Thyroid gland (tissue), 4 donors: ENCODE measurements at regions not wholly inside any gene's neighbourhood (a gene's known extent, or its start where the extent isn't known, plus 50 kb on each side); places are given as distances from the start of the nearest gene placed in this dataset.

Experiments used
- DNase-seq, 2 donors: peaks; one replicate each; pipeline ENCODE4 v3.0.0-alpha.2; 2019
- H3K27ac ChIP-seq, 3 donors: fragments of 200-600 bp; sonication (generic); 1 replicate in 2 of 3; 2 replicates in 1 of 3; pipeline ENCODE4 v1.5.1; 2016 to 2019; ENCODE audit warnings: mild to moderate bottlenecking in 1 of 3, moderate library complexity in 1 of 3
- H3K27me3 ChIP-seq: fragments of 200-600 bp; sonication (generic); one replicate; pipeline ENCODE4 v1.5.1; 2019
- H3K36me3 ChIP-seq, 2 donors: fragments of 200-600 bp; sonication (generic); one replicate each; pipeline ENCODE4 v1.5.1; 2016 to 2019
- H3K4me1 ChIP-seq, 2 donors: fragments of 200-600 bp; sonication (generic); one replicate each; pipeline ENCODE4 v1.5.1; 2017 to 2019
- H3K4me3 ChIP-seq, 3 donors: fragments of 200-600 bp; sonication (generic); replicated peaks in 1 of 3; 1 replicate in 2 of 3; 2 replicates in 1 of 3; pipeline ENCODE4 v1.5.1; 2016; ENCODE audit warnings: mild to moderate bottlenecking in 1 of 3
- H3K9me3 ChIP-seq: fragments of 200-600 bp; sonication (generic); one replicate; pipeline ENCODE4 v1.5.1; 2017
- POLR2A ChIP-seq, 2 donors: fragments of 450-650 bp; IDR thresholded peaks; one replicate each; pipeline ENCODE4 v1.6.1; 2017; ENCODE audit warnings: antibody characterized with exemption in 2 of 2, mild to moderate bottlenecking in 2 of 2, moderate library complexity in 1 of 2
- WGBS, 2 donors: methylation state at CpG; one replicate each; pipeline ENCODE4 v1.1.5; 2017; 5-methylcytosine and 5-hydroxymethylcytosine counted together
- intact Hi-C: fragments of 100-400 bp; cut with DNase I; formaldehyde crosslinking; loops from one replicate; pipeline ENCODE4 v1.15.1; 2023
- TF ChIP-seq, protein P1 (sequence below), 6 experiments: fragments of 200-600 bp in 3 of 6; fragments of 450-650 bp in 3 of 6; sonication (generic) in 3 of 6; IDR thresholded peaks; one replicate each; pipeline ENCODE4 v1.5.1; 2016 to 2019; ENCODE audit warnings: antibody characterized with exemption in 6 of 6, mild to moderate bottlenecking in 2 of 6, inconsistent platforms in 1 of 6, moderate library complexity in 1 of 6

DNA sequence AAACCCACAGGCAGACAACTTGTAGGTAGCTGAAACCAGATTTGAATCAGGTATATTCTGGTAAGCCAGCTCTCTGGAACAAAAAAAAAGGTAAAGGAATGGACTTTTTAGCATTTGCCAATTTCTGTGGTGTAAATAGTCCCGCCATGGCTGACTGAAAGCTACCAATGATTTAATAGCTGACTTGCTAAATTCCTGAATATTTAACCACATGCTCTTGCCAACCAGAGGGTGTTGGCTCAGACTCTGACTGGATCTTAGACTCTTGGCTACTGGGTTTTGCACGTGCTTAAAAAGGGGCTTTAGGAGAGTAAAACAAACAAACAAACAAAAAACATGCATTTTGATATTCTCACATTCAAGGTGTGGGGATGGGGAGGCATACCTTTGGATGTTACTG, 600.0 kb upstream of the CDH4 start:
- intact Hi-C loops = no loop called here
- Histone ChIP-seq H3K4me3 (no peak overlapping the region), H3K36me3 (no peaks in the 10 kb centered on the region), H3K27me3 (no peaks in the 10 kb centered on the region), H3K4me1 (no peaks in the 10 kb centered on the region), H3K27ac (no peak overlapping the region), H3K9me3 (no peaks in the 10 kb centered on the region)
- WGBS, 2 donors = 75% methylated on average over 2 of the region's 2 CpGs
- no peak for TF ChIP-seq POLR2A (IDR thresholded peaks at IDR 0.05)
- DNase-seq = no peak

DNA sequence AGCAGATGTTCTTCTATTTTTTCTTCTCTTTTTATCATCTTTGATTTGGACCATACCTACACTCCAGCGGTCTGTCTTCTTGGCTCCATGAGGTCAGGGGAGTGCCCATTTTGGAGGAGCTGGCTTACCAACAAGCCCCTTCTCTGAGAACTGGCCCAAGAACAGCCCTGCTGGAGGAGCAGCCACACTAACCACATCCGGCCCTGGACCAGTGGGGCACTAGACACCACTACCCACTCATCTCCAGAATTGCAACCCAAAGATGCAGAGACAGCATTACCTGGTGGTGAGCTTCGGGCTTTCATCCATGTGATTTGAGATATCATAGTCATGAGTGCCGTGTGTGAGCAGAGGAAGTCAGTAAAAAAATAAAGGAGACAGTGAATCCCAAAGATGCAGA, 599.4 kb upstream of the CDH4 start:
- Histone ChIP-seq H3K27ac (no peak overlapping the region), H3K4me3 (no peak overlapping the region), H3K9me3 (no peaks in the 10 kb centered on the region), H3K4me1 (no peaks in the 10 kb centered on the region), H3K27me3 (no peaks in the 10 kb centered on the region), H3K36me3 (no peaks in the 10 kb centered on the region)
- intact Hi-C loops = no loop called here
- 86 to 95% methylated on average over 4 of the region's 4 CpGs for WGBS, 2 donors
- TF ChIP-seq, protein P1, sequence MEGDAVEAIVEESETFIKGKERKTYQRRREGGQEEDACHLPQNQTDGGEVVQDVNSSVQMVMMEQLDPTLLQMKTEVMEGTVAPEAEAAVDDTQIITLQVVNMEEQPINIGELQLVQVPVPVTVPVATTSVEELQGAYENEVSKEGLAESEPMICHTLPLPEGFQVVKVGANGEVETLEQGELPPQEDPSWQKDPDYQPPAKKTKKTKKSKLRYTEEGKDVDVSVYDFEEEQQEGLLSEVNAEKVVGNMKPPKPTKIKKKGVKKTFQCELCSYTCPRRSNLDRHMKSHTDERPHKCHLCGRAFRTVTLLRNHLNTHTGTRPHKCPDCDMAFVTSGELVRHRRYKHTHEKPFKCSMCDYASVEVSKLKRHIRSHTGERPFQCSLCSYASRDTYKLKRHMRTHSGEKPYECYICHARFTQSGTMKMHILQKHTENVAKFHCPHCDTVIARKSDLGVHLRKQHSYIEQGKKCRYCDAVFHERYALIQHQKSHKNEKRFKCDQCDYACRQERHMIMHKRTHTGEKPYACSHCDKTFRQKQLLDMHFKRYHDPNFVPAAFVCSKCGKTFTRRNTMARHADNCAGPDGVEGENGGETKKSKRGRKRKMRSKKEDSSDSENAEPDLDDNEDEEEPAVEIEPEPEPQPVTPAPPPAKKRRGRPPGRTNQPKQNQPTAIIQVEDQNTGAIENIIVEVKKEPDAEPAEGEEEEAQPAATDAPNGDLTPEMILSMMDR (IDR thresholded peaks at IDR 0.05) = no peak
- TF ChIP-seq POLR2A (IDR thresholded peaks at IDR 0.05) = no peak
- DNase-seq = no peak

DNA sequence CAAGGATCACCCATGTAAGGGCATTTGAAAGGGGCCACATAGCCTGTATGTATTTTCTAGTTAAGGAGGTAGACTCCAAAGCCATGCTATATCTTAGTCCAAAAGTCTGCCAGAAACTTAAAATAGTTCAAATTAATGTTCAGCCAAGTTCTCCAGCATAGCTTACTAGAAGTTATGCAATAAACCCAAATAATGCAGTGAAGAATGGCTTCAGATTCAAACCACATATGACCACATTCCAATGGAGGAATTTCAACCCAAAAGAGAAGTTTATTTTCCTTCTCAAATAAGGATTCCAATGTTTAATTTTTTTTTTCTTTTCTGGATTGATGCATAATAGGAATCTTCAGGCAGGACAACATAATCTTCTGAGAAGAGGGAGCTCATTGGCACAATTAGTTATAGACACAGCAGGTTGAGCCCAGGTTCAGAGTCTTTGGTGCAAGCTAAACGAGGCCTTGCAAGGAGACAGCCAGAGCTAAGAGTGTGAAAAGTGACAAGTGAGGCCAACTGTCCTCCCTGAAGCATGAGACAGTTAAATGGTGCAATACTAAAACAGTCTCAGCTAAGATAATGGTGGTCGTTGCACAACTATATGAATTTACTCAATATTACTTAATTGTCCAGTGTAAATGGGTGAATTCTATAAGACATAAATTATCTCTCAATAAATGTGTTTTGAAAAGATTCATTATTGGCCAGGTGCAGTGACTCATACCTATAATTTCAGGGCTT, 598.8 kb upstream of the CDH4 start:
- Histone ChIP-seq H3K36me3 (no peaks in the 10 kb centered on the region), H3K27ac (no peak overlapping the region)

DNA sequence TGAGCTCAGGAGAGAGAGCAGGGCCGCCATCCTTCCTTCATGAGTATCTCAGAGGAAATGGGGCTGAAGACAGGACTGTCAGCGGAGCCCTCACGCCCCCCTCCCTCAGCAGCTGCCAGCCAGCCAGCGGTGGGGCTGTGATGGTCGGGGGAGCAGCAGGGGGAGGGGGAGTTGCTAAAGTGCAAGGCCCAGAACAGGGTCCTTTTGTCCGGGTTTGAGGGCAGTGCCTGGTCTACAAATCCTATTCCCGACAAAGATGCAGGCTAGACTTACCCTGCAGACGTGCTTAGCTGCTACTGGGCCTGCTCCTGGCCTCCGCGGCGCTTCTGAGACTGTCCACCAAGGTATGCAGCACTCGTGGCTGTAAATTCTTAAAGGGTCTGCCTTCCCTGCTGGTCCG, 593.4 kb upstream of the CDH4 start:
- H3K27ac ChIP-seq = no peak overlapping the region
- no peaks in the 10 kb centered on the region for H3K27me3 ChIP-seq
- H3K36me3 ChIP-seq = no peaks in the 10 kb centered on the region
- WGBS, 2 donors = 58 to 77% methylated on average over 5 to 6 of the region's 13 CpGs
- no peak for TF ChIP-seq POLR2A (IDR thresholded peaks at IDR 0.05)
- TF ChIP-seq, protein P1 (IDR thresholded peaks at IDR 0.05) = no peak
- no peaks in the 10 kb centered on the region for H3K9me3 ChIP-seq
- DNase-seq = no peak
- intact Hi-C loops = no loop called here
- H3K4me3 ChIP-seq = no peak overlapping the region
- no peaks in the 10 kb centered on the region for H3K4me1 ChIP-seq

More for the DNA sequence above, 598.8 kb upstream of the CDH4 start:
- Histone ChIP-seq H3K4me1 (no peaks in the 10 kb centered on the region), H3K27me3 (no peaks in the 10 kb centered on the region), H3K9me3 (no peaks in the 10 kb centered on the region), H3K4me3 (no peak overlapping the region)
- no peak for TF ChIP-seq POLR2A (IDR thresholded peaks at IDR 0.05)
- TF ChIP-seq, protein P1 (IDR thresholded peaks at IDR 0.05) = no peak
- DNase-seq = no peak
- intact Hi-C loops = no loop called here
- 78 to 85% methylated on average over 2 of the region's 2 CpGs for WGBS, 2 donors

DNA sequence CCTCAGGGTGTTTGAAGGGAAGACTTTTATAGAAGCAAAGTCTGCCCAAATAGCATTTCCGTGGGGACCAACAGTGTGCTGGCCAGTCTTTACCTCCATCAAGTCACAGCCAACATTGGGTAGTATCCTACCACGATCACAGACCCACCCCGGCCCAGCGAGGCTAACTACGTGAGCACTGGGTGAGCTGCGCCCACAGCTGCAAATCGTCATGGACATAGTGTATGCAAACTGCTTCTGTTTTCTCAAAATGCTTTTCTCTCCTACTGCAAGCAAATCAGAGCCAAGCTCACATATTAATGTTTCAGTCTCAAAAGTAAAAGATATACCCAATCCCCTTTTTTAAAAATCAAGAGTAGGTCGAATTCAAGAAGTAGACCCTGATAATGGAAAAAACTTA, 592.8 kb upstream of the CDH4 start:
- Histone ChIP-seq H3K9me3 (no peaks in the 10 kb centered on the region), H3K27me3 (no peaks in the 10 kb centered on the region), H3K4me3 (no peak overlapping the region), H3K27ac (no peak overlapping the region), H3K36me3 (no peaks in the 10 kb centered on the region), H3K4me1 (no peaks in the 10 kb centered on the region)
- intact Hi-C loops = no loop called here
- DNase-seq = no peak
- TF ChIP-seq, protein P1 (IDR thresholded peaks at IDR 0.05) = no peak
- no peak for TF ChIP-seq POLR2A (IDR thresholded peaks at IDR 0.05)
- 85 to 90% methylated on average over 8 of the region's 8 CpGs for WGBS, 2 donors
